ENCODE measurements at regions not wholly inside any gene's neighbourhood (a gene's known extent, or its start where the extent isn't known, plus 50 kb on each side); places are given as distances from the start of the nearest gene placed in this dataset.

DNA sequence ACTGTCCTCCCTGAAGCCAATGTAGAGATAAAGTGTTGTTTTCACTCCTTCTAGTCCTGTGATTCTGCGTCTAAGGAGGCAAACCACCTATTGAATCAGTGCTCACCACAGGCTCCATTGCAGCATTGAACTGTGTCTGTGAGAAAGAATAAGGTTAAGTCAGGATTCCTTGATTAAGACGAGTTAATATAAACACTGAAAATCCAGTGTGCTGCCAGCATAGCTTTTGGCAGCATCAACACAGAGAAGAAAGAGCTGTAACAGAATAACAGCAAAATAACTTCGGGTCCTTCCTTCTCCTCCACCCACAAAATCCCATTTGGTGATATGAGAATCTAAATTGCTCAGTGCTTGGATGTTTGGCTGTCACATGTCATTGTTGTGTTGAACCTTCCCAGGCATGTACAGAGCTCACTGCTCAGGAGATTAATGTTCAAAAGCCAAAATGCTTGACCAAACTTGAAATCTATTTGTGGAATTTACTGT is 185.2 kb upstream of the DDI1 start:
- TF ChIP-seq, protein P1, sequence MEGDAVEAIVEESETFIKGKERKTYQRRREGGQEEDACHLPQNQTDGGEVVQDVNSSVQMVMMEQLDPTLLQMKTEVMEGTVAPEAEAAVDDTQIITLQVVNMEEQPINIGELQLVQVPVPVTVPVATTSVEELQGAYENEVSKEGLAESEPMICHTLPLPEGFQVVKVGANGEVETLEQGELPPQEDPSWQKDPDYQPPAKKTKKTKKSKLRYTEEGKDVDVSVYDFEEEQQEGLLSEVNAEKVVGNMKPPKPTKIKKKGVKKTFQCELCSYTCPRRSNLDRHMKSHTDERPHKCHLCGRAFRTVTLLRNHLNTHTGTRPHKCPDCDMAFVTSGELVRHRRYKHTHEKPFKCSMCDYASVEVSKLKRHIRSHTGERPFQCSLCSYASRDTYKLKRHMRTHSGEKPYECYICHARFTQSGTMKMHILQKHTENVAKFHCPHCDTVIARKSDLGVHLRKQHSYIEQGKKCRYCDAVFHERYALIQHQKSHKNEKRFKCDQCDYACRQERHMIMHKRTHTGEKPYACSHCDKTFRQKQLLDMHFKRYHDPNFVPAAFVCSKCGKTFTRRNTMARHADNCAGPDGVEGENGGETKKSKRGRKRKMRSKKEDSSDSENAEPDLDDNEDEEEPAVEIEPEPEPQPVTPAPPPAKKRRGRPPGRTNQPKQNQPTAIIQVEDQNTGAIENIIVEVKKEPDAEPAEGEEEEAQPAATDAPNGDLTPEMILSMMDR (IDR thresholded peaks at IDR 0.05): no peak
- no peak for TF ChIP-seq EZH2 (IDR thresholded peaks at IDR 0.05)
